WTC11 (cell line): ENCODE measurements at regions not wholly inside any gene's neighbourhood (a gene's known extent, or its start where the extent isn't known, plus 50 kb on each side); places are given as distances from the start of the nearest gene placed in this dataset.

Experiments
- ATF2 ChIP-seq: sonication (generic); formaldehyde crosslinking; IDR thresholded peaks from 2 replicates; pipeline ENCODE4 v1.8.1; 2022; ENCODE audit warnings: low read depth, missing genetic modification reagents, borderline replicate concordance
- ATF3 ChIP-seq: sonication (generic); formaldehyde crosslinking; conservative IDR thresholded peaks from 2 replicates; pipeline ENCODE4 v1.8.1; 2022; ENCODE audit warnings: mild to moderate bottlenecking, missing genetic modification reagents
- CTCF ChIP-seq: fragments of 200-600 bp; IDR thresholded peaks from 2 replicates; pipeline ENCODE4 v1.8.0; 2022; ENCODE audit warnings: antibody characterized with exemption
- E2F4 ChIP-seq: sonication (generic); formaldehyde crosslinking; IDR thresholded peaks from 2 replicates; pipeline ENCODE4 v1.8.1; 2022; ENCODE audit warnings: low read depth, mild to moderate bottlenecking, moderate library complexity, missing genetic modification reagents, borderline replicate concordance
- E2F5 ChIP-seq: sonication (generic); formaldehyde crosslinking; IDR thresholded peaks from 2 replicates; pipeline ENCODE4 v1.8.1; 2022; ENCODE audit warnings: mild to moderate bottlenecking, moderate library complexity, missing genetic modification reagents
- JUN ChIP-seq: sonication (generic); formaldehyde crosslinking; IDR thresholded peaks from 2 replicates; pipeline ENCODE4 v1.8.0; 2023; ENCODE audit warnings: mild to moderate bottlenecking, missing genetic modification reagents
- MAX ChIP-seq: sonication (generic); formaldehyde crosslinking; IDR thresholded peaks from 2 replicates; pipeline ENCODE4 v1.8.0; 2022; ENCODE audit warnings: mild to moderate bottlenecking, missing genetic modification reagents
- OVOL2 ChIP-seq: fragments of 250-450 bp; sonication (Bioruptor Pico); IDR thresholded peaks from 2 replicates; pipeline ENCODE4 v1.9.0; 2021; ENCODE audit warnings: mild to moderate bottlenecking, borderline replicate concordance
- SMAD3 ChIP-seq: sonication (generic); formaldehyde crosslinking; IDR thresholded peaks from 2 replicates; pipeline ENCODE4 v1.8.0; 2022; ENCODE audit warnings: missing genetic modification reagents, mild to moderate bottlenecking, borderline replicate concordance
- SMAD4 ChIP-seq: sonication (generic); formaldehyde crosslinking; IDR thresholded peaks from 2 replicates; pipeline ENCODE4 v1.8.0; 2022; ENCODE audit warnings: mild to moderate bottlenecking, missing genetic modification reagents
- TEAD4 ChIP-seq: sonication (generic); formaldehyde crosslinking; IDR thresholded peaks from 2 replicates; pipeline ENCODE4 v1.8.0; 2022; ENCODE audit warnings: mild to moderate bottlenecking, missing genetic modification reagents
- USF2 ChIP-seq: sonication (generic); formaldehyde crosslinking; IDR thresholded peaks from 2 replicates; pipeline ENCODE4 v1.8.1; 2023; ENCODE audit warnings: mild to moderate bottlenecking, missing genetic modification reagents, moderate library complexity
- ZBTB21 ChIP-seq: sonication (generic); formaldehyde crosslinking; IDR thresholded peaks from 2 replicates; pipeline ENCODE4 v1.8.1; 2023; ENCODE audit warnings: mild to moderate bottlenecking, missing genetic modification reagents, borderline replicate concordance
- ZNF281 ChIP-seq: sonication (generic); formaldehyde crosslinking; IDR thresholded peaks from 2 replicates; pipeline ENCODE4 v1.8.0; 2023; ENCODE audit warnings: mild to moderate bottlenecking, missing genetic modification reagents

- no peak for TF ChIP-seq OVOL2 (CRISPR knock-in tag)
- no peak for TF ChIP-seq TEAD4
- no peak for TF ChIP-seq SMAD3
- TF ChIP-seq CTCF: no peak
- TF ChIP-seq ATF2: no peak
- no peak for TF ChIP-seq USF2
- no peak for TF ChIP-seq MAX (CRISPR knock-in tag)
- TF ChIP-seq ATF3 (CRISPR knock-in tag): no peak
- TF ChIP-seq JUN (CRISPR knock-in tag): no peak
- no peak for TF ChIP-seq ZBTB21
- no peak for TF ChIP-seq E2F4 (CRISPR knock-in tag)
- TF ChIP-seq ZNF281 (CRISPR knock-in tag): no peak
- TF ChIP-seq E2F5 (CRISPR knock-in tag): no peak
- no peak for TF ChIP-seq SMAD4 (CRISPR knock-in tag)
Measured at GRCh38 chr15:36186376-36186775, 393.1 kb upstream of the CDIN1 start.
